ENCODE measurements at regions not wholly inside any gene's neighbourhood (a gene's known extent, or its start where the extent isn't known, plus 50 kb on each side); places are given as distances from the start of the nearest gene placed in this dataset.
A peak's percentile ranks its signal among the peaks of the same experiment; 100 is the strongest.

- TF ChIP-seq ZBTB46 (CRISPR knock-in tag; IDR thresholded peaks at IDR 0.05; ENCODE audit: borderline replicate concordance) (no peak), MLXIP (CRISPR knock-in tag; IDR thresholded peaks at IDR 0.05; ENCODE audit: borderline replicate concordance) (no peak), PRDM4 (CRISPR knock-in tag; IDR thresholded peaks at IDR 0.05; ENCODE audit: borderline replicate concordance) (no peak), ZNF292 (CRISPR knock-in tag; IDR thresholded peaks at IDR 0.05; ENCODE audit: borderline replicate concordance, low read depth) (0 out of 2 replicates have a peak, but pooled peaks have one; percentile 42), TRIM22 (IDR thresholded peaks at IDR 0.05) (no peak), SATB2 (CRISPR knock-in tag; IDR thresholded peaks at IDR 0.05) (no peak), THYN1 (CRISPR knock-in tag; IDR thresholded peaks at IDR 0.05; ENCODE audit: borderline replicate concordance, low read depth) (no peak), E2F1 (CRISPR knock-in tag; IDR thresholded peaks at IDR 0.05) (no peak), JUN (CRISPR knock-in tag; IDR thresholded peaks at IDR 0.05) (no peak), ZNF431 (CRISPR knock-in tag; IDR thresholded peaks at IDR 0.05; ENCODE audit: borderline replicate concordance, low read depth) (no peak), DPF2 (CRISPR knock-in tag; IDR thresholded peaks at IDR 0.05; ENCODE audit: borderline replicate concordance, low read depth) (no peak), ZNF441 (CRISPR knock-in tag; IDR thresholded peaks at IDR 0.05; ENCODE audit: borderline replicate concordance) (no peak), ZNF703 (CRISPR knock-in tag; IDR thresholded peaks at IDR 0.05; ENCODE audit: borderline replicate concordance) (no peak), ZSCAN12 (CRISPR knock-in tag; IDR thresholded peaks at IDR 0.05) (no peak), DMAP1 (CRISPR knock-in tag; IDR thresholded peaks at IDR 0.05) (no peak), HMGXB4 (CRISPR knock-in tag; IDR thresholded peaks at IDR 0.05; ENCODE audit: borderline replicate concordance in 1 of 2, low read depth in 1 of 2) (peak in 1 of 2 experiments; percentile 30; a peak in 1 of 4 replicates), ZSCAN30 (CRISPR knock-in tag; IDR thresholded peaks at IDR 0.05) (no peak), ZNF205 (CRISPR knock-in tag; IDR thresholded peaks at IDR 0.05) (no peak)
These were observed 72.3 kb upstream of the DST start (continued) for GRCh38 chr6:56714982-56715456.

All from HepG2 (cell line).